Activated CD8-positive, alpha-beta memory T cell treated with anti-CD3 and anti-CD28 coated beads, Interleukin-2, amount 10 ng/mL, durations not matched to agents 7 days and 5 days (primary cell): ENCODE measurements at regions not wholly inside any gene's neighbourhood (a gene's known extent, or its start where the extent isn't known, plus 50 kb on each side); places are given as distances from the start of the nearest gene placed in this dataset.

Experiments used
- ATAC-seq: fragments of 150-1000 bp; cut with Tn5 transposase; one replicate; pipeline ENCODE4 v1.10.0; 2021; ENCODE audit warnings: moderate library complexity
- CTCF ChIA-PET: fragments of 350-600 bp; sonication (Branson Sonifier 250); formaldehyde crosslinking; loops from one replicate; lab custom pipeline; 2021; ENCODE audit warnings: antibody characterized with exemption; lab: Charles Lee
- DNase-seq: peaks from one replicate; pipeline ENCODE4 v3.0.0-alpha.2; 2020
- H3K27ac Mint-ChIP-seq: one replicate; pipeline ENCODE4 v1.8.0; 2021; ENCODE audit warnings: mild to moderate bottlenecking, mixed read lengths
- H3K27me3 Mint-ChIP-seq: one replicate; pipeline ENCODE4 v1.8.0; 2021; ENCODE audit warnings: mixed read lengths
- H3K36me3 Mint-ChIP-seq: one replicate; pipeline ENCODE4 v1.8.0; 2021; ENCODE audit warnings: mild to moderate bottlenecking, mixed read lengths
- H3K4me1 Mint-ChIP-seq: one replicate; pipeline ENCODE4 v1.8.0; 2021; ENCODE audit warnings: mixed read lengths
- H3K4me3 Mint-ChIP-seq: one replicate; pipeline ENCODE4 v1.8.0; 2021; ENCODE audit warnings: mild to moderate bottlenecking, moderate library complexity, mixed read lengths
- H3K9me3 Mint-ChIP-seq: one replicate; pipeline ENCODE4 v1.8.0; 2022; ENCODE audit warnings: low read depth, mixed read lengths

DNA sequence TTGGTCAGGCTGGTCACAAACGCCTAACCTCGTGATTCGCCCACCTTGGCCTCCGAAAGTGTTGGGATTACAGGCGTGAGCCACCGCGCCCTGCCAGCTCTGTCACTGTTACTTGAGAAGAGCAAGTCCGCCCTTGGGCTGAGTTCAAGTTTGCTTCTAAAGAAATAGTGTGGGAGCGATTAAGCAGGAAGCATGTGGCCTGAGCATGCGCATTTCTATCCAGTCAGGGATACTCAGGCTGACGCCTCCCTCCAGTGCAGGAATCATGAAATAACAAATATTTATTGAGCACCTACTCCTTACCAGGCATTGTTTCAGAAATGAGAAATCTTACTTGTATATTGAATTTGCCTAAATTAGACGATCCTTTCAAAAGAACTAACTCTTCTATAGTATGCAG lies 166.2 kb downstream of the EDN1 start:
- H3K4me1 Mint-ChIP-seq, result no peaks in the 10 kb centered on the region
- ATAC-seq, result no peak
- no peak overlapping the region for H3K27ac Mint-ChIP-seq
- no peak overlapping the region for H3K4me3 Mint-ChIP-seq
- H3K36me3 Mint-ChIP-seq, result no peaks in the 10 kb centered on the region
- no peak for DNase-seq
- no peaks in the 10 kb centered on the region for H3K27me3 Mint-ChIP-seq
- CTCF ChIA-PET, result no interaction called here
- peaks cover 9% of the 10 kb centered on the region for H3K9me3 Mint-ChIP-seq

DNA sequence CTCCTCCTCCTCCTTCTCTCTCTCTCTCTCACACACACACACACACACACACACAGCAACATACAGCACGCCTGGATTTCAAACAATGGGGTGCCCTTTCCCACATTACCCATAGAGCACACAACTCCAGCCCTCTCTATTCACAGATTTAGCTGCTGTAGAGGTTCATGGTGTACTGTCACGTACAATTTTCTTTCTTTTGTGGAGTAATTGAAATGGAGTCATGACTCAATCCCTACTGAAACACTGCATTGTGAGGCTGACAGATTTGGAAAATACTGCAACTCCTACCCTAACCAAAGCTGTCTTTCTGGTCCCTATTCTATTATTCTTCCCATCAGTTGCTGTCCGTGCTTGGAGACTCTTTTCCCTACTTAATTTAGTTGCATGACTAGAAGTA lies 166.9 kb downstream of the EDN1 start:
- CTCF ChIA-PET, result interaction anchor here (0.7 kb wide), 1 partner anchor 318 kb away, joined by 3 read pairs; no protein-coding TSS in a partner anchor
- Mint-ChIP-seq H3K4me3 (no peak overlapping the region), H3K9me3 (peaks cover 9% of the 10 kb centered on the region), H3K27me3 (peaks cover 2% of the 10 kb centered on the region), H3K4me1 (no peaks in the 10 kb centered on the region), H3K27ac (no peak overlapping the region), H3K36me3 (no peaks in the 10 kb centered on the region)
- no peak for DNase-seq
- no peak for ATAC-seq

DNA sequence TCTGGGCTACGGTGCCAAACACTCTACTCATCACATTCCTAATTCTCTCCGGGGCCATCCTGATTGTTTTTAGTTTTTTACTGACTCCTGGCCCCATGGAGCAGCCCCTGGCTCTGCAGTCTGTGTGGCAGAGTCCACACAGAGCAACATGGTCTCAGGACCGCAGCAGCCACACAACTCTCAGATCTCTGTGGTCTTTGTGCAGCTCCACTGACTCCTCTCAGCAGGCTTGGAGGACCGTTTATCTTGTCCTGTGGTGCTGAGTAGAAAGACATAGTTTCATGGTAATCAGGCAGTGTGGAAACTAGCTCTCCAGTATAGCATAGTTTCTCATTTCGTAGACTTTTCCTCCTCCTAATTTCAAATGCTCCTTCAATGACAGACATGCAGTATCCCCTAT lies 168.4 kb downstream of the EDN1 start:
- Mint-ChIP-seq H3K4me1 (no peaks in the 10 kb centered on the region), H3K27me3 (peaks cover 2% of the 10 kb centered on the region), H3K4me3 (no peak overlapping the region), H3K36me3 (no peaks in the 10 kb centered on the region), H3K27ac (no peak overlapping the region), H3K9me3 (peaks cover 6% of the 10 kb centered on the region)
- ATAC-seq (no peak), DNase-seq (no peak)
- CTCF ChIA-PET, result no interaction called here

- ATAC-seq (no peak), DNase-seq (no peak)
- H3K4me1 Mint-ChIP-seq, result no peaks in the 10 kb centered on the region
- CTCF ChIA-PET, result no interaction called here
- no peaks in the 10 kb centered on the region for H3K36me3 Mint-ChIP-seq
- no peaks in the 10 kb centered on the region for H3K9me3 Mint-ChIP-seq
- H3K4me3 Mint-ChIP-seq, result no peak overlapping the region
- H3K27ac Mint-ChIP-seq, result no peak overlapping the region
- H3K27me3 Mint-ChIP-seq, result peaks cover 2% of the 10 kb centered on the region
Measured at GRCh38 chr6:12459945-12460661, 169.9 kb downstream of the EDN1 start.

DNA sequence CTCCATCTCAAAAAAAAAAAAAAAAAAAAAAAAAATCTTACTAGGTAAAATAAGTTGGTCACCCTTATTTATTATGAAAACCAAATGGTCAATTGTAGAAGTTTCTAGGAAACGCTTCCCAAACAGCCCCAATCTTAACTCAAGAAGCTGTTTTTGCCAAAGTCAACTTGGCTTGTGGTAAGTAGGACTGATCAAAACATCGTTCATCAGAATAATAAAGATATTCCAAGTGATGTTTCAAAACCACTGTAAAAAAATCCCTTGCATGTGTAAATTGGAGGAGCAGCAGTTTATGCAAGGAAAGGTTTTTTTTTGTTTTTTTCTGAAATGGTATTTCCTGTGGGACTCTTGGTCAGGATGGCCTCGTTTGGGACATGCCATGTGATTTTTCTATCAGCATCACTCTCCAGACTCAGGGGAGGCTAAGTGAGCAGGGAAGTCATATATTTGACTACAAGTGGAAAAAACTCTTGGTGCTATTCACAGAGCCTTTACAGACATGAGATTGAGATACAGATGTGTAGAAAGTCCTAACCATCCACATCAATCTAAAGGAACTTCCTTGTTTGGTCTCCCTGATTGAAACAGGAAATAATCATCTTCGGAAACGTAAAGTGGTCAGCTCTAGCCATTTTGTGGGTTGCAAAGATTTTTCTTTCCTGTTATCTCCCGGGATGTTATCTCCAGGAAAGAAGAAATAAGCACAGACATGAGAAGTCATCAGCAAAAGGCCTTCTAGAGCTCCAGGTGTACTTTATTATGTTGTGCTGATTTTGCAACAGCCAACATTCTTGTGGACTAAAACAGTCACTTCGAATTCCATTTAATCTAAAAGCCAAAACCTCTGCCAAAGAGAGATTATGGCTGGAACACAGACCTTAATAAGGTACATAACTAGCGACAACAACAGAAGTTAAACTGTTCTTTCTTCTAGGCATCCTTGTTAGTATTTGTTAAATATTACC lies 177.8 kb downstream of the EDN1 start:
- CTCF ChIA-PET, result no interaction called here
- no peaks in the 10 kb centered on the region for H3K4me1 Mint-ChIP-seq
- H3K36me3 Mint-ChIP-seq, result no peaks in the 10 kb centered on the region
- H3K4me3 Mint-ChIP-seq, result no peak overlapping the region
- ATAC-seq (no peak), DNase-seq (no peak)
- no peak overlapping the region for H3K27ac Mint-ChIP-seq
- H3K27me3 Mint-ChIP-seq, result no peaks in the 10 kb centered on the region
- H3K9me3 Mint-ChIP-seq, result no peaks in the 10 kb centered on the region

GRCh38 chr6:12472601-12473038 lies 182.5 kb downstream of the EDN1 start:
- CTCF ChIA-PET, result no interaction called here
- Mint-ChIP-seq H3K9me3 (no peaks in the 10 kb centered on the region), H3K36me3 (no peaks in the 10 kb centered on the region), H3K27ac (no peak overlapping the region), H3K4me3 (no peak overlapping the region), H3K27me3 (no peaks in the 10 kb centered on the region), H3K4me1 (no peaks in the 10 kb centered on the region)
- DNase-seq, result no peak
- ATAC-seq, result no peak

DNA sequence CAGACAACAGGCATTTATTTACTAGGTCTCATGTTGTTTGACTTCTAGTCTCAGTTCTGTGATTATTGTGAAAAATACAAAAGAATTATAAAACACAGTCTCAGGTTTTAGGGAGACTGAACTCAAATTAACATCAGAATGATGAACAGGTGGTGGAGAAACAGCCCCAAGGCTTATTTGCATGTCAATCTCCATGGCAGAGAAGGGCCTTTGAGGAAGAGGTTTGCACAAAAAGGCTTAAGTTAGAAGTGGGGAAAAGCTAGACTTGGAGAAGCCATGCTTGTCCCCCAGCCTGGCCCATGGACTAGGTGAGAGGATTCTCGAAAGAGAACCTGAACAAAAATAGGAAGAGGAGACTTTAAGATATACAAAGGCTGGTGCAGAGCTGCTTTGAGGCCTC lies 183.3 kb downstream of the EDN1 start:
- Mint-ChIP-seq H3K4me3 (no peak overlapping the region), H3K36me3 (no peaks in the 10 kb centered on the region), H3K4me1 (no peaks in the 10 kb centered on the region), H3K27ac (no peak overlapping the region), H3K9me3 (no peaks in the 10 kb centered on the region), H3K27me3 (no peaks in the 10 kb centered on the region)
- ATAC-seq (no peak), DNase-seq (no peak)
- CTCF ChIA-PET, result no interaction called here

DNA sequence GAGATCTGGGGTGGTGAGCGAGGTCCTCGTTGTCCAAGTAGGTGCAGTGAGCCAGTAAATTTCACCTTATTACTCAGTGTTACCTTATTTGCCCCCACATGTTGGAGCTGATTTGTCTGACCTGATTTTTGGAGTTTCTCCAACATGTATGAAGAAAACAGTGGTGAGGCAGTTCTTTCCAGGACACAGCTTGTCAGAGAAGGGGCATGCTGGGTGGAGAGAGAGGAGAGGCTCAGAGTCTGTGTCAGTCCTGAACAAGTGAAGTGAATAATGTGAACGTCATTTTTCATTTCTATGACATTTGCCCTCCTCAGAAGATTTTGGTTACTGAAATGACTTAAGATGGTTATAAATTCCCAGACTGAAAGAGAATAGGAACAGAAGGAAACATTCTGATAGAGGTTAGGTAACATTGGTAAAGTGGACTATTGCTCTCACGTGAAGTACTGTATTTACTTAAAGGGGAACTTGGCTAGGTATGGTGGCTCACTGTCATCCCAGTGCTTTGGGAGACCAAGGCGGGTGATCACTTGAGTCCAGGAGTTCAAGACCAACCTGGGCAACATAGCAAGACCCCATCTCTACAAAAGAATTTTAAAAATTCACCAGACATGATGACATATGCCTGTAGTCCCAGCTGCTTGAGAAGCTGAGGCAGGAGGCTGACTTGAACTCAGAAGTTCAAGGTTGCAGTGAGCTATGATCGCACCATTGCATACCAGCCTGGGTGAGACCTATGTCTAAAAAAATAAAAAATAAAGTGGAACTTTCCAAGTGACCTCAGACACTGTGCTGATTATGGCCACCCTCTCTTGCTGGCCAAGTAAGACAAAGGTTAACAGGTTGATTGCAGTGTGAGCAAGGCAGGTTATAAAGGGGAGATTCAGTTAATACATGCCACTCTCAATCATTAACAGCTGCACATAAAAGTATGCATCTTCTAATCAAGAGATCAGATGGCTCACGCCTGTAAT lies 184.3 kb downstream of the EDN1 start:
- no peak for DNase-seq
- no peak overlapping the region for H3K4me3 Mint-ChIP-seq
- CTCF ChIA-PET, result no interaction called here
- no peaks in the 10 kb centered on the region for H3K4me1 Mint-ChIP-seq
- no peaks in the 10 kb centered on the region for H3K36me3 Mint-ChIP-seq
- H3K9me3 Mint-ChIP-seq, result no peaks in the 10 kb centered on the region
- no peaks in the 10 kb centered on the region for H3K27me3 Mint-ChIP-seq
- no peak overlapping the region for H3K27ac Mint-ChIP-seq
- no peak for ATAC-seq

DNA sequence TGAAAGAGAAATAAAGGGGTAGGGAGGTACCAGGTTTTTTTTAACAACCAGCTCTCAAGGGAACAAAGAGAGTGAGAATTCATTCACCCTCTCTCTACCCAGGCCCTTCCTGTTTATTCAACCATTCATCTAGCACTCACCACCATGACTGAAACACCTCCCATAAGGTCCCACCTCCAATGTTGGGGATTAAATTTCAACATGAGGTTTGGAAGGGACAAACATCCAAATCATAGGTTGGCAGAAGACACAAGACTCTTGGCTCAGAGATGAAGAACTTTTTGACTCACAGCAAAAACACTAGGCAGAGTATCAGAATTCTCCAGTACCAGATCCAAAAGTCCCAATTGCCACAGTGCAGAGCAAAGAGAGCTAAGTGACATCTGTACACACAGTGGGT lies 186.3 kb downstream of the EDN1 start:
- no peaks in the 10 kb centered on the region for H3K27me3 Mint-ChIP-seq
- no peak for ATAC-seq
- H3K27ac Mint-ChIP-seq, result no peak overlapping the region

GRCh38 chr6:12477616-12478015 lies 187.5 kb downstream of the EDN1 start:
- DNase-seq (no peak), ATAC-seq (no peak)
- Mint-ChIP-seq H3K4me3 (no peak overlapping the region), H3K9me3 (peaks cover 2% of the 10 kb centered on the region), H3K4me1 (no peaks in the 10 kb centered on the region), H3K27me3 (no peaks in the 10 kb centered on the region), H3K36me3 (no peaks in the 10 kb centered on the region), H3K27ac (no peak overlapping the region)
- CTCF ChIA-PET, result no interaction called here

More for the DNA sequence above, 186.3 kb downstream of the EDN1 start:
- no peak overlapping the region for H3K4me3 Mint-ChIP-seq
- no peak for DNase-seq
- CTCF ChIA-PET, result no interaction called here
- no peaks in the 10 kb centered on the region for H3K36me3 Mint-ChIP-seq
- H3K9me3 Mint-ChIP-seq, result peaks cover 2% of the 10 kb centered on the region
- H3K4me1 Mint-ChIP-seq, result no peaks in the 10 kb centered on the region

- CTCF ChIA-PET, result no interaction called here
- H3K36me3 Mint-ChIP-seq, result no peaks in the 10 kb centered on the region
Measured at GRCh38 chr6:12478921-12479320, 188.8 kb downstream of the EDN1 start.

DNA sequence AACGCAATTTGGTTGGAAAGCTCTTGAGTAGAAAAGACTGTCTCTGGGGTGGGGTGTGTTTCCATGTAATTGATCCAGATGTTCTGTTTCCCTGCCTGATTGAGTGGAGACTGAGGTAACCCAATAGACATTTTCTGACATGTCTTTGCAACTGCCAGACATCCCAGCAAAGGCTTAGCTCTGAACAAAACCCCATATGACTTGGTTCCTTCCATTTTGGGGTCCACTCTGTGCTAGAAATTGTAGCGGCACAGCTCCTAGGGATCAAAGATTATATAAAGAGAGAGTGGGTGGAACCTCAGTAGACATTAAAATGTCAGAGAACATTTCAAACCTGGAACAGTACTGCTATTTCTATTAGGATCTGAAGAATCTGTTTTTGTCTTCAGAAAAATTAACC lies 189.3 kb downstream of the EDN1 start:
- Mint-ChIP-seq H3K27ac (no peak overlapping the region), H3K36me3 (no peaks in the 10 kb centered on the region)

More at GRCh38 chr6:12478921-12479320, 188.8 kb downstream of the EDN1 start:
- ATAC-seq (no peak), DNase-seq (no peak)
- no peak overlapping the region for H3K4me3 Mint-ChIP-seq
- no peak overlapping the region for H3K27ac Mint-ChIP-seq
- peaks cover 2% of the 10 kb centered on the region for H3K9me3 Mint-ChIP-seq
- peaks cover 5% of the 10 kb centered on the region for H3K4me1 Mint-ChIP-seq
- no peaks in the 10 kb centered on the region for H3K27me3 Mint-ChIP-seq

DNA sequence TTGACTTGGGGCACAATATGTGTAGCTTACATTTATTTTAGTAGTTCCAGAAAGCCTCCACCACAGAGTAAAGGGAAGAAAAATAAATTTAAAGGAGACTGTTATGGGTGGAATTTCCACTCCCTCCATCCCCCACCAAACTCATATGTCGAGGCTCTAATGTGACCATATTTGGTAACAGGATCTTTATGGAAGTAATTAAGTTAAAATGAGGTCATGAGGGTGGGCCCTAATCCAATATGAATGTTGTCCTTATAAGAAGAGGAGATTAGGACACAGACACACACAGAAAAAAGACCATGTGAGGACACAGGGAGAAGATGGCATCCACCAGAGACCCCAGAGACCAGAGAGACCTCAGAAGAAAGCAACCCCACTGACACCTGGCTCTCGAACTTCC lies 189.7 kb downstream of the EDN1 start:
- ATAC-seq (no peak), DNase-seq (no peak)
- CTCF ChIA-PET, result no interaction called here
- H3K4me3 Mint-ChIP-seq, result no peak overlapping the region
- no peaks in the 10 kb centered on the region for H3K36me3 Mint-ChIP-seq
- H3K4me1 Mint-ChIP-seq, result peaks cover 5% of the 10 kb centered on the region
- H3K27ac Mint-ChIP-seq, result no peak overlapping the region
- H3K9me3 Mint-ChIP-seq, result peaks cover 2% of the 10 kb centered on the region
- H3K27me3 Mint-ChIP-seq, result no peaks in the 10 kb centered on the region

More for the DNA sequence above, 189.3 kb downstream of the EDN1 start:
- CTCF ChIA-PET, result no interaction called here
- peaks cover 2% of the 10 kb centered on the region for H3K9me3 Mint-ChIP-seq
- peaks cover 5% of the 10 kb centered on the region for H3K4me1 Mint-ChIP-seq
- ATAC-seq (no peak), DNase-seq (no peak)
- H3K27me3 Mint-ChIP-seq, result no peaks in the 10 kb centered on the region
- H3K4me3 Mint-ChIP-seq, result no peak overlapping the region
